AG10803 (cell line): ENCODE measurements at regions not wholly inside any gene's neighbourhood (a gene's known extent, or its start where the extent isn't known, plus 50 kb on each side); places are given as distances from the start of the nearest gene placed in this dataset.

ENCODE experiments used
- DNase-seq: peaks from one replicate; pipeline ENCODE4 v3.0.0; 2010; ENCODE audit warnings: low read depth
- H3K4me3 ChIP-seq: 2 replicates; pipeline ENCODE4 v1.5.1; 2011; ENCODE audit warnings: mild to moderate bottlenecking, low read length, control low read depth
- TF ChIP-seq, protein P1 (sequence below): conservative IDR thresholded peaks from 2 replicates; pipeline ENCODE4 v1.5.1; 2011; ENCODE audit warnings: mild to moderate bottlenecking, low read length, control low read depth, inconsistent platforms

DNA sequence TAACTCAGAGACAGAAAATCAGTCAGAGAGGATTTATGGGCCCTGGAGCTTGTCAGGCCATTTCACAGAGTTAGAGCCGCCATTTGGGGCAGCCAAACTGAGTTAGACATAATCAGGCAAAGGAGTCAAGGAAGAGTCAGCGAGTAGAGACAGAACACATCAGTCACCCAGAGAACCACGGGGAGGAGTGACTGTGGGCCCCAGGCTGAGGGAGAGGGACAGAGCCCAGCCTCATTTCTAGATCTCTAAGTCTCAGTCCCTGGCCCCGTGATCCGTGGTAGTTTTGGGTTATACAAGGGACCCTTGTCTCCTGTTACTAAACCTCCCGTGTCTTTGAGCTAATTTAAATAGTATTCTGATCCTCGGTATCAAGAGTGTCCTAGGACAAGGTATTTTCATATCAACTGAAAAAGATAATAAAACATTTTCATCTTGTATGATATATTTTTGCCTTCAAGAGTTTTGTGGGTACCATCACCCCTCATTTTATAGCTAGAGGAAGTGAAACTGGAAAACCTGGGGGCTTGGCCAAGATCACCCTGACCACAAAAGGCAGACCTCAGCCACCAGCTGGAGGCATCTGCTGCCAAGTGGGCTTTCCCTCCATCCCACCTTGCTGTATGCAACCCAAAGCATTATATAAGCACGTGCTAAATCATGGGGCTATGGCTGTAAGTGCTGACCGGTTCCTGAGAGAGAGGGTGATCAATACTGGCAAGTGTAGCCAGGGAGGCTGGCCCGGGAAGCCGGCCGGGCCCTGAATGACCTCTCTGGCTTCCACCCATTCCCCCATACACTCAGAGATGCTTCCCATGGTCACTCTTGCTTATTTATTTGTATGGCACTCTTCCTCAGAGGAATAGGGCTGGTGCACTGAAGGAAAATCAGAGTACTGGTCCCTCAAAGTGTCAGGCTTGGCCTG, 204.1 kb downstream of the BCOR start:
- no peak for DNase-seq
- TF ChIP-seq, protein P1, sequence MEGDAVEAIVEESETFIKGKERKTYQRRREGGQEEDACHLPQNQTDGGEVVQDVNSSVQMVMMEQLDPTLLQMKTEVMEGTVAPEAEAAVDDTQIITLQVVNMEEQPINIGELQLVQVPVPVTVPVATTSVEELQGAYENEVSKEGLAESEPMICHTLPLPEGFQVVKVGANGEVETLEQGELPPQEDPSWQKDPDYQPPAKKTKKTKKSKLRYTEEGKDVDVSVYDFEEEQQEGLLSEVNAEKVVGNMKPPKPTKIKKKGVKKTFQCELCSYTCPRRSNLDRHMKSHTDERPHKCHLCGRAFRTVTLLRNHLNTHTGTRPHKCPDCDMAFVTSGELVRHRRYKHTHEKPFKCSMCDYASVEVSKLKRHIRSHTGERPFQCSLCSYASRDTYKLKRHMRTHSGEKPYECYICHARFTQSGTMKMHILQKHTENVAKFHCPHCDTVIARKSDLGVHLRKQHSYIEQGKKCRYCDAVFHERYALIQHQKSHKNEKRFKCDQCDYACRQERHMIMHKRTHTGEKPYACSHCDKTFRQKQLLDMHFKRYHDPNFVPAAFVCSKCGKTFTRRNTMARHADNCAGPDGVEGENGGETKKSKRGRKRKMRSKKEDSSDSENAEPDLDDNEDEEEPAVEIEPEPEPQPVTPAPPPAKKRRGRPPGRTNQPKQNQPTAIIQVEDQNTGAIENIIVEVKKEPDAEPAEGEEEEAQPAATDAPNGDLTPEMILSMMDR = no peak
- no peak overlapping the region for H3K4me3 ChIP-seq

DNA sequence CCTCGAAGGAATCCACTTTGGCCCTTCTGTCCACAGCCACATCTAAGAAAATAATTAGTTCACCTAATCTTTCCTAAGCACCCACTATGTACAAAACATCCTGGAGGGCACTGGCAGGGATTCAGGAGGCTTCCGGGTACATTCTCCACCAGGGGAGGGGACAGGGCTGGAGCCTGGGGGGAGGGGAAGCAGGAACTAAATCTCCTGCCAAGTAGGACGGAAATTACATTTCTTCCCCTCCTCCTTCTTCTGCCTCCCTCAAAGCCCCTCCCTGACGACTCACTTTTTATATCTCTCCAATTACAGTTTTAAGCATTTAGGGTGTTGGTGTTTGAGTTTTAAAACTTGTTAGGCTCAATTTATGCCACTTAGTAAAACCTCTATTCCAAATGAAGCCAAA, 203.1 kb downstream of the BCOR start:
- DNase-seq = no peak
- no peak overlapping the region for H3K4me3 ChIP-seq
- TF ChIP-seq, protein P1 = no peak

DNA sequence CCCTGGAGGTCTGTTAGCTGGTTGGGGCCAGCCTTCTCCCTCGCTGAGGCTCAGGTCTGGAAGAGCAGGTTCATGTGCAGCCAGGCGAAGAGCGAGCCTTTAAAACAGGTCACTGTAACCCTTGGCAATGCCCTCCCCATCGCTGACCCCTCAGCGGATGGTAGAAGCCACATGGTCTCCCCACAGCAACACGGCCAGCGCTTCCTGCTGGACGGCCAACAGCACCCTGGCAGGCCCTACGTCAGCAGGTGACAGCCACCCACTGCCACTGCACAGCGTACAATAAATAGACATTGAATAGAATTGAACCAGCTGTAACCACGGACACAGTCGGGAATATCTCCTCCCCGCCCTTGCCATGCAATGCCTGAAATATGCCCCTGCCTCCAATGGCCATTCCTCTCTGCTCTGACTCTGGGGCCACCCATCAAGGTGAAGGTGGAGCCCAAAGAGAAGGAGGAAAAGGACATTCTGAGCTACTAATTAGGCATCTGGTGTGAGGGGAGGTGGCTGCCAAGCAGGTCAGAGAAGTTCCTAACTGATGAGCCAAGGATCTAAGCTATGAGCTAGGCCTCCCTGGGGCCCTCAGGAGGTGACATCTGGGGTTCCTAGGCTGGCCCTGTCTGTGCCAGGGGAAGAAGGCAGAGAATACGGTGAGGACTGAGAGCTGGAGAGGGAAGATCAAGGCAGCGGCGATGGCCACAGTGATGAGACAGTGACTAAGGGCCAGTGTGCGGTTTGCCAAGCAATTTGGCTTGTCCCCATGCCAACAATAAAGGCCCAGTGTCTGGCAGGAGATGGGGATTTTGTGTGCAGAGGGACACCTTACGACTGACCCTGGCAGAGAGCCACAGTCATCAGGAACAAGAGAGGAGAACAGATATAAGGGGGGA, 202.3 kb downstream of the BCOR start:
- H3K4me3 ChIP-seq = no peak overlapping the region
- peak; percentile 31 for DNase-seq
- TF ChIP-seq, protein P1 = no peak

DNA sequence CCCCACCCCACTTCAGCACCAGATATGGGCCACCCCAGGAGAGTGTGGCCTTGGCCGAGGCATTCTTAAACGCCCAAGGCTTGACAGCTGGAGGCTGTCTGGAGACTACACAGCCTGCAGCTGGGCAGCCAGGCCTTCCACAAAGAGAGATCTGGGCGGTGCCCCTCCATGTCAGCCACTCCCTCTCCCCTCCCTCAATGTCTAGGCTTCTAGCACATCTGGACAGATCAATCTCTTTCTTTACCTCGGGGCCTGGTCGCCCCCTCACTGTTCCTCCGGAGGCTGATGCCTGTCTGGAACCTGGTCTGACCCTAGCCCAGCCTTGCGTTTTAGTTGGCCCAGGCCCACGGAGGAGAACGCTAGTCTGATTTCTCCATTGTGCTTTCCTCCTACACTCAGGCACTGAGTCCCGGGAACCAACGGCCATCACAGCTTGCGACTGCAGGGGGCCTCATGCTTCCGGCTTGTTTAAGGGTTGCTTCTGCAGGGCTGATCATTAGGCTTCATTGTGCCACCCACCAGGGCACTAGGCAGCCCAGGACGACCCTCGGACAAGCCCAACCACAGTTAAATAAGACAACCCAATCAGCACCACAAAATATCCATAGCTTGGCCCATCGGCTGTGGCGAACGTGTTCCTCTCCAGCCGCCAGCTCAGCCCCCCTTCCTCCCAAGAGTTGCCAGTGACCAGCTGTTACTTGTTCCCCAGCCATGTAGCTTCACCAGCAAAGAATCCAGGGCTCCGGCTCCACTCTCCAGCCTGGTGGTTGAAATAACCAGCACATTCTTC, 200.6 kb downstream of the BCOR start:
- TF ChIP-seq, protein P1 = peak; percentile 20
- peak; percentile 86 for DNase-seq
- H3K4me3 ChIP-seq = no peak overlapping the region

DNA sequence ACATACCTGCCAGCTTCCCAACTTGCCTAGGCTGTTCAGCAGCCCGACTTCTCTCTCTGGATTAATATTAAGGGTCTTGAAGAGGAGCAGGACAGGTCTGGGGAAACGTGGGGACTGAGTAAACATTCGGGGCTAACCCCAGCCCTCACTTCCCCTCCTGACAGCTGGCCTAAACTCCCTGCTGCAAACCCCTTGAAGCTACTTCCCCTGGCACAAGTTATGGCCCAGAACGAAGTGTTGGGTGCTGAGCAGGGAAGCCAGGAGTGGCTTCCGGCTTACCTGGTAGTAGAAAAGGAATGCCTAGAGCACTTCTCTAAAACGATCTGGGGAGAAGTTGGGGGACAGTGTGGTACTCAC, 200.0 kb downstream of the BCOR start:
- DNase-seq = no peak
- TF ChIP-seq, protein P1 = no peak
- H3K4me3 ChIP-seq = no peak overlapping the region

DNA sequence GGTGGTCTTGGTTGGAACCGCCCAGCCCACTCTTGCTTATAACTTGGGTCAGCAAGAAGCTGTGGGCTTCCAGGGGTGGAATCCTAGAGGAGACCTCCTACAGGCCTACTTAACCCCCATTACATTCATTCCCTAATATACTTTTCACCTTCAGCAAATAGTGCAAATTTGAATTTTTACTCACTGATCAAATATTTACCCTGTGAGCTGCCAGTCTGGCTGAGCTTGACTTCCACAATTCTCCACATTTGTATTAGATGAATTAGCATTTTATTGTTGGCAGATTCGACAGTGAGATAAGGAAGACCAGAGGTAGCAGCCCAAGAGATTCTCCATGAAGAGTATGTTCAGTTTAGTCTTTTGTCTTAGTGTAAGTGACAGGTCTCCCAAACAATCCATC, 199.6 kb downstream of the BCOR start:
- TF ChIP-seq, protein P1 = no peak
- H3K4me3 ChIP-seq = no peak overlapping the region
- no peak for DNase-seq
